NCI-H2227 (cell line): ENCODE measurements at regions not wholly inside any gene's neighbourhood (a gene's known extent, or its start where the extent isn't known, plus 50 kb on each side); places are given as distances from the start of the nearest gene placed in this dataset.
"Not testable (repeated sequence)": the region's sequence is repeated elsewhere in the genome, so short reads cannot be mapped to it uniquely, and the experiment has no call there.

Experiments used
- DNase-seq: peaks from one replicate; lab custom pipeline; 2025; ENCODE audit not compliant: unreplicated experiment; lab: John Stamatoyannopoulos, UW

DNA sequence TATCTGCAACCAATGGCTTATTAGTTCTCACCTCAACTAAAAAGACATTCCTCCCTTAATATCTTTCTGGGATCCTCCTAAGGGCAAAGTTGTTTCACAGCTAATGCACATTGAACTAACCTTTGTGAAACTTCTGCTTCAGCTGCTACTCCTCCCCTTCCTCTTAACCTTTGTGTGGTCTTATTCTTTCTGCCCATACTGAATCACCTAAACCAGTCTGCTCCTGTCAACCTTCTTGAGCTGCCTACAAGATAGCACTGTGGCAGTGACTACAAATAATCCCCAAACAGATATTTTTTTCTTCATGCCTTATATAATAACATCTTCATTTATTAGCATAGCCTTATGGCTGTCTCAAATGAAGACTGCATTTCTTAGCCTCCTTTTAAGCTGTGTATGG, 1077.4 kb upstream of the ATXN7L3B start:
- DNase-seq = no peak

DNA sequence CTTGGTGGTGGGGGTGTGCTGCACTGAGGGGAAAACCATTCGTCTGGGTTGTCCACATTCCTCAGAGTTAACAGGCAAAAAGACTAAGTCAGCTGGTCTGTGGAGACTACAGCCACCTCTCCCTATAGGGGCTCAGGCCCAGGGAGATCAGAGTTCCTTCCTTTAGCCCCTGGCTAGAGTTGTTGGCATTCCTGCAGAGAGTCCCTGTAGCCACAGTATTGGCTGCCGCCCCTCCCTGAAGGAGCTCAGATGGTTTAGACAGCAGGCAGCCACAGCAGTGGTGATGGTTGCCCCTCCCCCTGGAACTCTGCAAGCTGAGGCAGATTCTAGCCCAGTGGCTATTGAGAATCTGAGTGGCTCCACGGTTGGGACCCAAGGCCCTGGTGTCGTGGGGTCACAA, 1072.5 kb upstream of the ATXN7L3B start:
- DNase-seq = no peak

- no peak for DNase-seq
Measured at GRCh38 chr12:73486256-73486655, 1051.4 kb upstream of the ATXN7L3B start.

DNA sequence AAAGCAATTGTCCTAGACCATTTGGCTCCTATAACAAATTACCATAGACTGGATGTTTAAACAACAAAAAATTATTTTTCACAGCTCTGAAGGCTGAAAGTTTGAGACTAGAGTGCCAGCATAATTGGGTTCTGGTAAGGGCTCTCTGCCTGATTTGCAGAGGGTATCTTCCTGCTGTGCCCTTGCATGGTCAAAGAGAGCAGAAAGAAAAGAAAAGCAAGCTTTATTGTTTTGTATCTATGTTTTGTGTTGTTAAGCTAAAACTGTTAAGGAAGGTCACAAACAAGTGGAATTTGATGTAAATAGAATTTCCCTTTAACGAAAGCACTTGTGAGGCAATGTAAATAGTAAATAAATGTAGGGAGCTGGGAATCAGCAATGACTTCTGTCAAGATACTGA, 1031.0 kb upstream of the ATXN7L3B start:
- no peak for DNase-seq

GRCh38 chr12:73514672-73515071, 1023.0 kb upstream of the ATXN7L3B start:
- DNase-seq = no peak

- DNase-seq = no peak
Measured at GRCh38 chr12:73517859-73518258, 1019.8 kb upstream of the ATXN7L3B start.

DNA sequence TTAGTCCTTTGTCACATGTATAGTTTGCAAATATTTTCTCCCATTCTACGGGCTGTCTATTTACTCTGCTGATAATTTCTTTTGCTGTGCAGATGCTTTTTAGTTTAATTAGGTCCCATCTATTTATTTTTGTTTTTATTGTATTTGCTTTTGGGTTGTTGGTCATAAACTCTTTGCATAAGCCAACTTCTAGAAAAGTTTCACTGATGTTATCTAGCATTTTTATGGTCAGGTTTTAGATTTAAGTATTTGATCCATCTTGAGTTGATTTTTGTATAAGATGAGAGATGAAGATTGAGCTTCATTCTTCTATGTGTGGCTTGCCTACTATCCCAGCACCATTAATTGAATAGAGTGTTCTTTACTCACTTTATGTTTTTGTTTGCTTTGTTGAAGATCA, 1008.4 kb upstream of the ATXN7L3B start:
- no peak for DNase-seq

DNA sequence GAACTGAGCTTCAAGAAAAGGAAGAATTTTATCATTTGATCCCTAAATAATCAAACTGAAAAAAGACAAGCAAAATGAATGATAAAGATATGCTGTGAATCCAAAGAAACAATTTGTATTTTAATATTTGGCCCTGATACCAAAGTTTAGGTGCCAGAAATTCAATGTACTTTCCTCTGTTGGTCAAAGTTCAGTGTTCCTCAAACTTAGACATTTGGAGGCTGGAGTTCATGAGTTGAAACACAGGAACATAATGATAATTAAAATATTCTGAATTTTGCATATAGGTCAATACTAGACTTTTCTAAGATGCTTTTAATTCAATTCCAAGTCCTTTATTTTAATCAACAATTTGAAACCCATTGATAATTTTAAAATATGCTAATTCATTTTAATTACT, 1007.7 kb upstream of the ATXN7L3B start:
- DNase-seq = no peak

DNA sequence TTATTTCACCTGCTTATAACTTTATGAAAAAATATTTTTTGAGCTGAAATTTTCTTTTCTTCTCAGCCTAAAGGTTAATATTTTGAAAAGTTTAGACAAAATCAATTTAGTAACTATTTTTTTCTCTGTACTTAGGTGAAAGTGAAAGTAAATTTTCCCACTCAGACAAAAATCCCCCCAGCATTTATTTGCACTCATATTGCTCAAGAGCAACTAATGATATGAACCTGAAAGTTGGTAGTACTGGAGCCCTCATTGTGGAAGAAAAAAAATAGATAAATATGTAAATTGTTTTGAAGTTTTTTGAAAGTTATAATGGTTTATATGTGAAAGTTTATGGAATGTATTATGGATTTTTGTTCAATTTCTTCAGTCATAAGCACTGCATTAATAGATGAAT, 1005.9 kb upstream of the ATXN7L3B start:
- DNase-seq = no peak

- DNase-seq = no peak
Measured at GRCh38 chr12:73547421-73547820, 990.2 kb upstream of the ATXN7L3B start.

GRCh38 chr12:73585136-73585535, 952.5 kb upstream of the ATXN7L3B start:
- DNase-seq = no peak

DNA sequence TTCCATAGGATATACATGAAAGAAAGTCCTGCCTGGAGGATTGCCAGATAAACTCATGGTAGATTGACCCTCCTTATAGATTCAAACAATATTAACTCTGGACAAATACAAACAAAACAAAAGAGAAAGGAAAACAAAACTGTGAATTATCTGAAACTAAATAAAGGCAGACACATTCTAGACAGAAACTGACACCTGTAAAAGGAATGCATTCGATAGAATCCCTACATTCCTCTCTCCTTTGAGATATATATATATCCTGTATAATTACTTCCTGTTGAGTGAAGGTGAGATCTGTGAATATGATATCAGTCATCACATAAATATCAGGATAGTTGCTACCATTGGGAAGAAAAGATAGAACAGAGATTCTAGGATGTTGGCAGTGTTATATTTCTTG, 948.4 kb upstream of the ATXN7L3B start:
- DNase-seq = no peak

DNA sequence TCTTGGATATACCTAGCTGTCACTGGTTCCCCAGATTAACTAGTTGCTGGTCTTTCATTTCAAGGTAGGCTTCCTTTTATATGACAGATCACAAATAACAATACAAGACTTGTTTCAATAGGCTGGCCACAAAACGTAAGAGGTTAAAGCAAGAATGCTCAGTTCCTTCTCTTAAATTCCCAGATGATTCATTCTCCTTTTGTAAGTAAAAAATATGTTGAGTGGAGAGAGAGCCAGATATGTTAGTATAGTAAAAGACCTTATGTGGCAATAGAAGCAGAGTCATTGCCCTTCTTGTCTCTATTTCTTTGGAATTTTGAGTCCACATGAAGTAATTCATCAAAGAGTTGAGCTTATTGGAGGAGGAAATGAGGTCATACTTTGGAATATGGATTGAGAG, 939.0 kb upstream of the ATXN7L3B start:
- DNase-seq = no peak

DNA sequence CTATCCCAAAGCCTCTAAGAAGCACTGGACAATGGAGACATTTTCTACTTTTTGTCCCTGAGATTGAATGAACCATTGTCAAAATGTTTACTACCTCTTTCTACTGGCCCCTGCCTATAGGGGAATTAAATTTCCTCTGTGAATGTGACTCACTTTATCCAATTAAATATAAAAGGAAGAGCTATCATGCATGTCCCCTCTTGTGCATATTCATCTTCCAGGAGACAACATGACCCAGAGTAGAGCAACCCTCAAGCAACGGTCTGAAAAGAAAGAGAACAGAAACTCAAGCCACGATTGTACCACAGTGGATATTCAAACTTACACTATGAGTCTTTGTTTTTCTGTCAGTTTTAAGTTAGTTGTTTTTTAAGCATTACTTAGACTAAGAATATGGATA, 938.4 kb upstream of the ATXN7L3B start:
- no peak for DNase-seq

- DNase-seq = not testable (repeated sequence)
Measured at GRCh38 chr12:73605925-73606324, 931.7 kb upstream of the ATXN7L3B start.

DNA sequence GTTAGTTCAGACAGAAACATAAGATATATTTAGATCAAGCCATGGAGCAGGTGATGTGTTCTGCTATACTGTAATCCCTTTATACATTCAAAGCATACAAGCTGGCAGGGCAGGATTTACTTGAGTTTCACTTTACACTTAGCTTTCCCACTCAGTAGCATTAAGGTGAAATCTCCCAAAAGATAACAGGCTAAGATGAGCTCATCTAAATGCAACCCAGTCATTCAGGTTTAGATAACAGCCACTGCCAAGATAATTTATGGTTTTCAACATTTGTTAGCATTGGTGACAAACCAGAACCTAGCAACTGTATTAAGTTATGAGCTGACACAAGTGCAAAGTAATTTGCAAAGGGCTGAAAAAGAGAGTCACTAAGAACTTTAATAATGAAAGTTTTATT, 925.1 kb upstream of the ATXN7L3B start:
- no peak for DNase-seq

- no peak for DNase-seq
Measured at GRCh38 chr12:73623421-73623820, 914.2 kb upstream of the ATXN7L3B start.

GRCh38 chr12:73625226-73625625, 912.4 kb upstream of the ATXN7L3B start:
- no peak for DNase-seq

DNA sequence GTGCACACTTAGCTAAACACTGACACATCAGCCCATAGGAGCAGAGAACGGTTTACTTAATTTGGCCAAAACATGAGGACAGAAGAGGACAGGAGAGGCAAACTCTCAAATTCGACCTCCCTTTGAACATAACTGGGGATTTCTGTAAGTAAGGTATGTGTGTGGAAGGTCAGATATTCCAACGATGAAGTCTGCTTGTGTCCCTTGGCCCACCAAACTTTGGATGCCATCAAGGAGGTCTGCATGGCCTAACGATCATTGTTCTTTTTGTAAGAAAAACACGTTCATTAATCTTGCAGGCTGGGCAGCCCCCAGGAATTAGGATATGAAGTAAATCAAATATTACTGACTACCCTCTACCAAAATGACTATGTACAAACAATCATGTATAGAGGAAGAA, 908.5 kb upstream of the ATXN7L3B start:
- no peak for DNase-seq

DNA sequence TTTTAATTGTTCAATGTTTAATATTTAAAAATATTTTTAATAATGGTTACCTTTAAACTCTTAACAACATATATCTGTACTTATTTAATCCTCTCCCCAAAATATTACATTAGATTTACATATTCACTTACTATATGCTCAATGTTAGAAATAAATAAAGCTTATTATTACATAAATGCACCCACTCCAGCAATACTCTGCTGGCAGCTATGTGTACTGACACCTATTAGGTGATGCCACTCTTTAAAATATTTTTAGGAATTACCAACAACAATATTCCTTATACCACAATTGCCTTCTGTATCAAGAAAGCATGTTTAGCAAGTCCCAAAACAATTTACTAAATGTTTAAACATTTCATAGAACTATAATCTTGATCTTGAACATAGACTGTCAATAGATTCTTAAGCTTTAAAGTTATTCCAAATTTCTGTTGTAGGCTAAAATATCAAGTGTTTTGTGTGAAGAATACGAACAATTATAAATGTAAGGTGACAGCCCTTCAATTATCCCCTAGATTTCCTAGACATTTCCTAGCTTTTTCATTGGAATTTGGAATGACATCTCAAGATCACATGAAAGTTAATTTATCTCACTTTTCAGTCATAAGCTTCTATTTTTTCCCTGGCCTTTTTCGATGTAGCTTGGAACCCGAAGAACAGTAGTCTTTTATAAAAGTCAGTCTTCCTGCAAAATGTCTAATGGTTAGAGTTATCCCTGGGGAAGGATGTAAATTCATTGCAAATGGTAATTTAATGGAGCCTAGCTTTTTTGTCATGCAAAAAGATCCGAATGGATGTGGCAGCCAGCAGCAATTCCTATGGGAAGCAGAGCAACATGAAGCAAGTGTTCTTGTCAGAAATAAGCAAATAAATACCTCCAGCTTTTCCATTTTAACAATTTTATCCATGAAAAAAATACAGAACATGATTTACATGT, 907.5 kb upstream of the ATXN7L3B start:
- no peak for DNase-seq

- no peak for DNase-seq
Measured at GRCh38 chr12:73632191-73632590, 905.4 kb upstream of the ATXN7L3B start.

GRCh38 chr12:73632661-73633060, 905.0 kb upstream of the ATXN7L3B start:
- DNase-seq = no peak

DNA sequence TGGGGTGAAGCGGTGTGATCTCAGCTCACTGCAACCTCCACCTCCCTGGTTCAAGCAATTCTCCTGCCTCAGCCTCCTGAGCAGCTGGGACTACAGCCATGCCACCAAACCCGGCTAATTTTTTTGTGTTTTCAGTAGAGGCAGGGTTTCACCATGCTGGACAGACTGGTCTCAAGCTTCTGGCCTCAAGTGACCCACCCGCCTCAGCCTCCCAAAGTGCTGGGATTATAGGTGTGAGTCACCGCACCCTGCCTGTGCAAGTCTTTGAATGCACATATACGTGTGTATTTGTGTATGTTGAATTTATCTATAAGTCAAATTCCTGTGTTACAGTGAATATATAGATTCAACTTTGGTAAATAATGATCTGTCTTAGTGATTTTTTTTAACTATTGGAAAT, 898.2 kb upstream of the ATXN7L3B start:
- not testable (repeated sequence) for DNase-seq
